GM21619 (cell line): ENCODE measurements at regions not wholly inside any gene's neighbourhood (a gene's known extent, or its start where the extent isn't known, plus 50 kb on each side); places are given as distances from the start of the nearest gene placed in this dataset.

Source experiments
- ATAC-seq: cut with Tn5 transposase; IDR thresholded peaks from one replicate; pipeline ENCODE4 v1.9.1; 2021; ENCODE audit not compliant: unreplicated experiment

- ATAC-seq, result peak; percentile 86
Measured at GRCh38 chr2:118169359-118170005, 81.2 kb downstream of the INSIG2 start.

- no peak for ATAC-seq
Measured at GRCh38 chr2:118168615-118169014, 80.3 kb downstream of the INSIG2 start.

- no peak for ATAC-seq
Measured at GRCh38 chr2:118167026-118167425, 78.8 kb downstream of the INSIG2 start.

GRCh38 chr2:118166242-118166641 lies 78.0 kb downstream of the INSIG2 start:
- no peak for ATAC-seq

- no peak for ATAC-seq
Measured at GRCh38 chr2:118165595-118165994, 77.3 kb downstream of the INSIG2 start.
